ENCODE measurements at regions not wholly inside any gene's neighbourhood (a gene's known extent, or its start where the extent isn't known, plus 50 kb on each side); places are given as distances from the start of the nearest gene placed in this dataset.
"Not testable (repeated sequence)": the region's sequence is repeated elsewhere in the genome, so short reads cannot be mapped to it uniquely, and the experiment has no call there.

GRCh38 chr6:25176466-25176865 lies 102.7 kb upstream of the CARMIL1 start:
- no peak for DNase-seq (ENCODE audit: low read depth in 3 of 3, low spot score in 2 of 3)

GRCh38 chr6:25177500-25178028 lies 101.6 kb upstream of the CARMIL1 start:
- DNase-seq (ENCODE audit: low read depth in 3 of 3, low spot score in 2 of 3), result no peak

GRCh38 chr6:25178336-25179035 lies 100.7 kb upstream of the CARMIL1 start:
- DNase-seq (ENCODE audit: low read depth in 3 of 3, low spot score in 2 of 3), result no peak

DNA sequence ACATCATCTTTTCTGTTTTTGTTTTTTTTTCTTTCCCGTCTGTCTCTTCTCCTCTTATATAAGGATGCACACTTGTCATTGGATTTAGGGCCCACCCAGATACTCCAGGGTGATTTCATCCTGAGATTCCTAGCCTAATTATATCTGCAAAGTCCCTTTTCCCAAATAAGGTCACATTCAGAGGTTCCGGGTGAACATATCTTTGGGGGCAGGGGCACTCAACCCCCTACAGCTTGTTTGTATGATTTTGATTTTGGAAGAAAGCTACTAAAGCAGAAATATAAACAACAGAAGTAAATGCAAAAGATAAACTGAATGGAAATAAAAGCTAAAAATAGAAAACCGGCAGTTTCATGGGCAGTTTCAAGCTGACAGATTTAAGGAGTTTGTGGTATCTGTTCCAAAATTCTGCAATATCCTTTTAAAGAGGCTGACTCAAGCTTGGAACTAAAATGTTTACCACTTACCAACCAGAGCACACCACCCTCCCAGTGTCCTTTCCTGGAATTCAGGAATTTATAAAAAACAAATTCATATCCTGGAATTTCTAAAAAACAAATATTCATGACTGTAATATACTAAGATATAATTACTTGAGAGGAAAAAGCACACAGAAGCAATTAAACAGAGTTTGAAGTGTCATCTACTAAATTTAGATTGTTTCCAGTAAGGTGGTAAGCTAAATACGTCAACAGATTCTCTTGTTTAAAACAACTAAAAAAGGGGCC lies 100.0 kb upstream of the CARMIL1 start:
- DNase-seq (ENCODE audit: low read depth in 3 of 3, low spot score in 2 of 3), result no peak

DNA sequence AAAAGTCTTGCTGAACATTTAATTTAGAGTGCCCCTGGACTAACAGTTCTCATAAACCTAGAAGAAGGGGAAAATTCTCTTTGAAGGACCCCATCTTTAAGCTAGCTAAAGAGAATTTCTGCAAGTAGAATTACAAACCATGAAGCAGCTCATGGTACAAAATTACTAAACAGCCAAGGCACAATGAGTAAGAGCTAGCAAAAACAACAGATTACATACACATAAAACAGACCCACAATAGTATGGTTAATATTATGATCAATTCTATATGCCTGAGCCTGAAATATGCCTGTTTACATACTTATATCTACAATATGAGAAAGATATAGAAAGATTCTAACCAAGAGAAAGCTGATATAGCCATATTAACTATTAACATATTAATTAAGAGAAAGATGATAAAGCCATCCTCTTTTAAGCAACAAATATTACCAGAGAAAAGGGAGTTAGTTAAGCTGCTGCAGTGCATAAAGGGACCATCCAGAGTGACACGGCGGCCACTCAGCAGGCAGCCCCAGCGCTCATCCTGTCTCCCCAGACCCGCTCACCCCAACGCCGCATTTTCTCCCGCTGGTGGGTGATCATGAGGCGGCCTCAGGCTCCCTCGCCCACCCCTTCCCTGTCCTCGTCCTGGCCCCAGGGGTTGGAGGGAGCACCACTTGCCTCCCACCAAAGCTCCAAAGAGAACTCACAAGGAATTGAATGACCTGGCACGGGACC lies 98.4 kb upstream of the CARMIL1 start:
- DNase-seq (ENCODE audit: low read depth in 3 of 3, low spot score in 2 of 3), result no peak

GRCh38 chr6:25181350-25181724 lies 97.8 kb upstream of the CARMIL1 start:
- no peak for DNase-seq (ENCODE audit: low read depth in 3 of 3, low spot score in 2 of 3)

- DNase-seq (ENCODE audit: low read depth in 3 of 3, low spot score in 2 of 3), result no peak
These were observed 97.3 kb upstream of the CARMIL1 start for GRCh38 chr6:25181923-25182322.

DNA sequence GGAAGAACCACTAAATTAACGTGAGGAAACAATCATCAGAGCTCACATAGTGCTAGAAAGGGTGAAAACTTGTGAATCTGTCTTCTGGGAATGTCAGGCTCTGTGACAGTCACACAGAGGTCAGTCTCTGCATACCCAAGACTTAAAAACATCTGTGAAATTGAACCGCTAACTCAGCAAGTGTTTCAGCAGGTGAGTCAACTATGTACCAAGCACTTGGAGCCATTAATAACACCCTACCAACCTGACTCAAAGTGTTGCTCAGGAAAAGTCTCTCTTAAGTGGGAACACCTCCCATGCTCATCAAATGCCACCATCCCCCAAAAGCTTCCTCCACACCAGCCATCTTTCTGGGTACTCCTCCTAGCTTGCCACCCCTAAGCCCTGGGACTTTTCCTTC lies 92.3 kb upstream of the CARMIL1 start:
- no peak for DNase-seq (ENCODE audit: low read depth in 3 of 3, low spot score in 2 of 3)

GRCh38 chr6:25188232-25188631 lies 90.9 kb upstream of the CARMIL1 start:
- no peak for DNase-seq (ENCODE audit: low read depth in 3 of 3, low spot score in 2 of 3)

GRCh38 chr6:25192590-25193459 lies 86.3 kb upstream of the CARMIL1 start:
- no peak for DNase-seq (ENCODE audit: low read depth in 3 of 3, low spot score in 2 of 3)

DNA sequence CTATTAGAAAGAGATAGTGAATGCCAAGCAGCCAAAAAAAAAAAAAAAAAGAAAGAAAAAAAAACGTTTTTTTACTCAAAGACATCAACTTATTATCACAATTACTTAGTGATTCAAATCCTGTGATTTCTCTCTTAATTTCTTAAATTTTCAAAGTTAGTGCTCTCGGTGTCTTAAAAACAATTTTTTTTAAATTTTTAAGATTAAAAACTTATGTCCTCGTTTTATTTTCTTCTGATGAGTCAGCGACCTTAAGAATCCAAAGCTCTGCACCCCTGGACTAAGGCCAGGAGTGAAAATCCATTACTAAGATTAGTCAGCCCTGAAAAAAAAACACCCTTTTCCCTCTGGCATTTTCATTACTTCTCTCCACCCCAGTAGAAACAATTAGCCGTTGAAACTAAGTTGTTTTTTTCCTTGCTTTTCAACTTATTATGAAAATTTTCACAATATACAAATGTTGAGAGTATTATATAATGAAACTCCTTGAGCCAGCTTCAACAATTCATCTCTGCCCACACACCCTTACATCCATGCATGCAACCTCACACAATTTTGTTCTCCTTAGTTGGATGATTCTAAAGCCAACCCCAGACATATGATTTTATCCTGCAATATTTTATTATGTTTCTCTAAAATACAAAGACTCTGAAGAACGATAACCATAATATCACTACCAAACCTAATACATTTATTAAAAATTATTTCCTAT lies 85.6 kb upstream of the CARMIL1 start:
- no peak for DNase-seq (ENCODE audit: low read depth in 3 of 3, low spot score in 2 of 3)

DNA sequence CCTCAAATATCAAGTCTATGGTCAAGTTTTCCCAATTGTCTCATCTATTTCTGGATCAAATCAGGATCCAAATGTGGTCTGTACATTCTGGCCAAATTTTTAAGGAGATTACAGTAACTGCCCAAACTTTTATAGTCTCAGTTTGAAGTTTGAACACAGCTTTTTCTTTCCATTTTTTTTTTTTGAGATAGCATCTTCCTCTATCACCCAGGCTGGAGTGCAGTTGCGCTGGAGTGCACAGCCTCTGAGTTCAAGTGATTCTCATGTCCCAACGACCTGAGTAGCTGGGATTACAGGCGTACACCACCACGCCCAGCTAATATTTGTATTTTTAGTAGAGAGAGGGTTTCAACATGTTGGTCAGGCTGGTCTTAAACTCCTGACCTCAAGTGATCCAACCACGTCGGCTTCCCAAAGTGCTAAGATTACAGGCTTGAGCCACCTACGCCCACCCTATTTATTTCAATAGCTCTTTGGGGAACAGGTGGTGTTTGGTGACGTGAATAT lies 84.9 kb upstream of the CARMIL1 start:
- DNase-seq (ENCODE audit: low read depth in 3 of 3, low spot score in 2 of 3), result no peak

DNA sequence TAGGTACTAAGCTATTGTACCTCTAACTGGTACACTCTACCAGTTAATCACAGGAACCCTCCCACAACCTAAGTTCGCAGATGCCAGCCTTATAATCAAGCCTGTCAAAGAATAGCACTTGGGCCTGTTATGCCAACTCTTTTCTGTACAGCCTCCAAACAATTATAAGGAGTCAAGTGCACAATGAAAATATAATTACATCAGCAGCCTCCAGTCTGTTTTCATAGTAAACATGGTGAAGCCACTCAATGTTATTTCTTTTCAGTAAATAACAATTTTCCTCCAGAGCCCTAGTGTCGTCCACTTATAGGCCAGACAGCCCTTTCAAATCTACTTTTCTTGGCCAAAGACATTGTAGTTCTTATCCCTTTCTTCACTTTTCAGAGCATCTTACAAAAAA lies 82.7 kb upstream of the CARMIL1 start:
- DNase-seq (ENCODE audit: low read depth in 3 of 3, low spot score in 2 of 3), result no peak

- DNase-seq (ENCODE audit: low read depth in 3 of 3, low spot score in 2 of 3), result no peak
These were observed 82.1 kb upstream of the CARMIL1 start for GRCh38 chr6:25197111-25197510.

DNA sequence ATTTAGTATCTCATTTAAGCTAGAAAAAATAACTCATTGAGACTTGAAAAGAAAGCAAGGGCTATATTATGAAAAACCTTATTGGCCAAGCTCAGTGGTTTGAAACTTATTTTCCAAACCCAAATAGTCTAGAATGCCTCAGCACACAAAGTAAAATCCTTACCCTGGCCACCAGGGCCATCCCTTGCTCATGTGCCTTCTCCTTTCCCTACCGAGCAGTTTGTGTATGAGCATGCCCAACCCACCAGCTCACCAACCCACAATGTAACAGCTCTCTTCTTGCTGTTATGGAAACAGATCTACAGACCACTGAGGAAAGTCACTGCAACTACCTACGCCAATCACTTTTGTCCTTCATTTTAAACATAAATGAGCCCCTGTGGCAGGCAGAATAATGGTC lies 79.6 kb upstream of the CARMIL1 start:
- DNase-seq (ENCODE audit: low read depth in 3 of 3, low spot score in 2 of 3), result no peak

- no peak for DNase-seq (ENCODE audit: low read depth in 3 of 3, low spot score in 2 of 3)
These were observed 76.7 kb upstream of the CARMIL1 start for GRCh38 chr6:25202504-25202903.

DNA sequence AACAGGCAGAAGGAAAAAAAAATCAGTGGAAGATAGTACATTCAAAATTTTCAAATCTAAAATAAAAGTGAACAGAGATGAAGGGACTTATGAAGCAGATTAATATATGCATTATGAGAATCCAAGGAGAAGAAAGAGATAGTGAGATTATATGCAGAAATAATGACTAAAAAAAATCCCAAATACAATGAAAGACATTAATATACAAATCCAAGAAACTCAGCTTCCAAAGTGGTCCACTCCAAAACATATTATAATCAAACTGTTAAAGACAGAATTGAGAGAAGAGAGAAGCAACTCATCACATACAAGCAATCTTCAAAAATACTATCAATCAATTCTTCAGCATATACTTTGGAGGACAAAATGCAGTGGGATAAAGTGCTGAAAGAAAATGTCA lies 73.5 kb upstream of the CARMIL1 start:
- DNase-seq (ENCODE audit: low read depth in 3 of 3, low spot score in 2 of 3), result no peak

DNA sequence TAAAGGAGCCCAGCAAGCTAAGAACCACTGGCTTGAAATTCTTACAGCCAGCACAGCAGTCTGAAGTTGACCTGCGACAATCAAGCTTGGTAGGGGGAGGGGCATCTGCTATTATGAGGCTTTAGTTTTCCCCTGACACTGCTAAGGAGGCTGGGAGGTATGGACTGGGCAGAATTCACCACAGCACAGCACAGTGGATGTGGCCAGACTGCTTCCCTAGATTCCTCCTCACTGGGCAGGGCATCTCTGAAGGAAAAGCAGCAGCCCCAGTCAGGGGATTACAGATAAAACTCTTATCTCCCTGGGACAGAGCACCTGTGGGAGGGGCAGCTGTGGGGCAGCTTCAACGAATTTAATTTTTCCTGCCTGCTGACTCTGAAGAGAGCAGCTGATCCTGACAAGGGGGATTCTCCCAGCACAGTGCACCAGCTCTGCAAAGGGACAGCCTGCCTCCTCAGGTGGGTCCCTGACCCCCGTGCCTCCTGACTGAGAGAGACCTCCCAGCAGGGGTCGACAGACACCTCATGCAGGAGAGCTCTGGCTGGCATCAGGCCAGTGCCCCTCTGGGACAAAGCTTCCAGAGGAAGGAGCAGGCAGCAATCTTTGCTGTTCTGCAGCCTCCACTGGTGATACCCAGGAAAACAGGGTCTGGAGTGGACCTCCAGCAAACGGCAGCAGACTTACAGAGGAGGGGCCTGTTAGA lies 71.6 kb upstream of the CARMIL1 start:
- not testable (repeated sequence) for DNase-seq (ENCODE audit: low read depth in 3 of 3, low spot score in 2 of 3)

DNA sequence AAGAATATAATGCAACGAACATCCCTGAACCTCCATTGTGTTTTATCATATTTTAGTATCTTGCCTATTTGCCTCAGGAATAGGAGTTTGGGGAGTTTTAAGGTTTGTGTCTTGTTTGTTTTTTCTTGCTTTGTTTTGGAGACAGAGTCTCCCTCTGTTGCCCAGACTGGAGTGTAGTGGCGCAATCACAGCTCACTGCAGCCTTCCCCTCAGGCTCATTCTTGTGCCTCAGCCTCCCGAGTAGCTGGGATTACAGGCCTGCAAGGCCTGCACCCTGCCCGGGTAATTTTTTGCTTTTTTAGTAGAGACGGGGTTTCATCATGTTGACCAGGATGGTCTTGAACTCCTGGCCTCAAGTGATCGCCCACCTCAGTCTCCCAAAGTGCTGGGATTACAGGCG lies 63.3 kb upstream of the CARMIL1 start:
- no peak for DNase-seq (ENCODE audit: low read depth in 3 of 3, low spot score in 2 of 3)
